ENCODE measurements at regions not wholly inside any gene's neighbourhood (a gene's known extent, or its start where the extent isn't known, plus 50 kb on each side); places are given as distances from the start of the nearest gene placed in this dataset.

- TF ChIP-seq GABPA (IDR thresholded peaks at IDR 0.05; ENCODE audit: low read depth) (no peak), POLR2AphosphoS5 (IDR thresholded peaks at IDR 0.05; ENCODE audit: low read depth) (no peak), CTCF (IDR thresholded peaks at IDR 0.05; ENCODE audit: insufficient read depth, low read length) (no peak), SPI1 (IDR thresholded peaks at IDR 0.05; ENCODE audit: borderline replicate concordance, low read depth) (no peak), REST (IDR thresholded peaks at IDR 0.05; ENCODE audit: insufficient replicate concordance, low read depth) (no peak)
- H3K4me3 ChIP-seq (replicated peaks; ENCODE audit: insufficient read depth, low read length) = no peak overlapping the region
- DNase-seq (ENCODE audit: low read depth in 1 of 2, low spot score in 1 of 2) = no peak
- H3K27me3 ChIP-seq (ENCODE audit: insufficient read depth, poor library complexity, severe bottlenecking) = no peaks in the 10 kb centered on the region
- no peak overlapping the region for H3K27ac ChIP-seq (replicated peaks)
Measured at GRCh38 chr2:14702258-14702657, 69.7 kb downstream of the LRATD1 start.

- no peak for DNase-seq (ENCODE audit: low read depth in 1 of 2, low spot score in 1 of 2)
- H3K27me3 ChIP-seq (ENCODE audit: insufficient read depth, poor library complexity, severe bottlenecking) = no peaks in the 10 kb centered on the region
- no peak overlapping the region for H3K4me3 ChIP-seq (replicated peaks; ENCODE audit: insufficient read depth, low read length)
- H3K27ac ChIP-seq (replicated peaks) = no peak overlapping the region
- TF ChIP-seq POLR2AphosphoS5 (IDR thresholded peaks at IDR 0.05; ENCODE audit: low read depth) = no peak
- no peak for TF ChIP-seq REST (IDR thresholded peaks at IDR 0.05; ENCODE audit: insufficient replicate concordance, low read depth)
- TF ChIP-seq GABPA (IDR thresholded peaks at IDR 0.05; ENCODE audit: low read depth) = no peak
- no peak for TF ChIP-seq CTCF (IDR thresholded peaks at IDR 0.05; ENCODE audit: insufficient read depth, low read length)
Measured at GRCh38 chr2:14706201-14706600, 73.7 kb downstream of the LRATD1 start.

GRCh38 chr2:14712111-14712510 lies 79.6 kb downstream of the LRATD1 start:
- TF ChIP-seq POLR2AphosphoS5 (IDR thresholded peaks at IDR 0.05; ENCODE audit: low read depth) = no peak
- TF ChIP-seq CTCF (IDR thresholded peaks at IDR 0.05; ENCODE audit: insufficient read depth, low read length) = no peak
- no peak for TF ChIP-seq SPI1 (IDR thresholded peaks at IDR 0.05; ENCODE audit: borderline replicate concordance, low read depth)
- TF ChIP-seq REST (IDR thresholded peaks at IDR 0.05; ENCODE audit: insufficient replicate concordance, low read depth) = no peak
- TF ChIP-seq GABPA (IDR thresholded peaks at IDR 0.05; ENCODE audit: low read depth) = no peak
- no peaks in the 10 kb centered on the region for H3K27me3 ChIP-seq (ENCODE audit: insufficient read depth, poor library complexity, severe bottlenecking)
- no peak overlapping the region for H3K27ac ChIP-seq (replicated peaks)
- no peak for DNase-seq (ENCODE audit: low read depth in 1 of 2, low spot score in 1 of 2)
- no peak overlapping the region for H3K4me3 ChIP-seq (replicated peaks; ENCODE audit: insufficient read depth, low read length)

All from HL-60 (cell line).